Breast epithelium (tissue), 3 donors: ENCODE measurements at regions not wholly inside any gene's neighbourhood (a gene's known extent, or its start where the extent isn't known, plus 50 kb on each side); places are given as distances from the start of the nearest gene placed in this dataset.

Experiments used
- CTCF ChIP-seq, 3 donors: fragments of 450-650 bp; IDR thresholded peaks; one replicate each; pipeline ENCODE4 v1.5.1; 2016 to 2017; ENCODE audit warnings: antibody characterized with exemption in 3 of 3, mild to moderate bottlenecking in 3 of 3, moderate library complexity in 3 of 3
- POLR2A ChIP-seq: fragments of 450-650 bp; IDR thresholded peaks from one replicate; pipeline ENCODE4 v1.6.1; 2016; ENCODE audit warnings: antibody characterized with exemption, mild to moderate bottlenecking, moderate library complexity
- POLR2AphosphoS5 ChIP-seq, 3 donors: sonication (generic); formaldehyde crosslinking; IDR thresholded peaks; one replicate each; pipeline ENCODE4 v1.6.1; 2017; ENCODE audit warnings: antibody characterized with exemption in 3 of 3

- TF ChIP-seq CTCF (IDR thresholded peaks at IDR 0.05) (no peak), POLR2A (no peak), POLR2AphosphoS5 (IDR thresholded peaks at IDR 0.05) (no peak)
Observed at GRCh38 chr3:105154692-105155091, 212.0 kb upstream of the ALCAM start.
